ENCODE measurements at regions not wholly inside any gene's neighbourhood (a gene's known extent, or its start where the extent isn't known, plus 50 kb on each side); places are given as distances from the start of the nearest gene placed in this dataset.

DNA sequence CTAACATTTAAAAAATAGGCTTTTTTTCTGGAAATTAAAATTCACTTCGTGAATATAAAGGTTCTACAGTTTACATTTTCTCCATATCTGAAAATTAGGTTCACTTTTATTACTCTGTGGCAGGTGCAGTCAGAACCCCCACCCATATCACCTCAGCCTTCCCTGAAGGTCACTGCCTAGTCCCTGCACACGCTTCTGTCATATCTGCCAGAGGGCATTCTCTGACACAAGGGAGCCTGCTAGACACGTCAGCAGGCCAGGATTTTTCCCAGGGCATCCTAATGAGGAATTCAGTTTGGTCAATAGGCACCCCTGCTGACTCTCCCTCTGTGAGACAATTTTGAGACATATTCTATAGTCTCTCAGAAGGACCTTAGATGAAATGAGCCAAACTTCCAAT, 475.7 kb upstream of the PKDCC start:
- Histone ChIP-seq H3K4me3 (no peak overlapping the region), H3K27ac (no peak overlapping the region), H3K9me3 (no peaks in the 10 kb centered on the region), H4K20me1 (no peaks in the 10 kb centered on the region), H3K4me1 (no peaks in the 10 kb centered on the region), H3K36me3 (no peaks in the 10 kb centered on the region), H3K9ac (no peak overlapping the region), H3K4me2 (no peak overlapping the region), H3K27me3 (no peaks in the 10 kb centered on the region)
- no peak for TF ChIP-seq Cebpa-rat (IDR thresholded peaks at IDR 0.05)

DNA sequence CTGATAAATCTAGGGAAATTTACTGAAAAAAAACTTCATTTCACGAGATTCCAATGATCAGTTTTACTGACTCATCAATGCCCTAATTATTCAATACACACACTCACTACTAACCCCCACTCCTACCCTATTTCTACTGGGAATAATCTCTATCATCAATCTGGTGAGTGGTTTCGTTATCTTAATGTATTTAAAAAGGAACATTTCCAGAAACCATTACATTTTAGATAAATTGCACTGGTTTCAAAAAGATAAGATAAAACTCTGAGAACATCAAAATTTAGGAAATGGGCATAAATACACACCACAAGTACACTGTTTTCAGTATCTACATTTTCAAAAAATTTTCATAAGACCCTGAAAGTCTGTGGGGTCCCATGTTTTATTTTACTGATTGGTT, 471.4 kb upstream of the PKDCC start:
- H3K36me3 ChIP-seq: no peaks in the 10 kb centered on the region
- no peak overlapping the region for H3K4me3 ChIP-seq
- H4K20me1 ChIP-seq: no peaks in the 10 kb centered on the region
- no peak overlapping the region for H3K27ac ChIP-seq
- no peaks in the 10 kb centered on the region for H3K4me1 ChIP-seq
- H3K27me3 ChIP-seq: no peaks in the 10 kb centered on the region
- no peaks in the 10 kb centered on the region for H3K9me3 ChIP-seq
- no peak overlapping the region for H3K9ac ChIP-seq
- H3K4me2 ChIP-seq: no peak overlapping the region
- no peak for TF ChIP-seq Cebpa-rat (IDR thresholded peaks at IDR 0.05)

DNA sequence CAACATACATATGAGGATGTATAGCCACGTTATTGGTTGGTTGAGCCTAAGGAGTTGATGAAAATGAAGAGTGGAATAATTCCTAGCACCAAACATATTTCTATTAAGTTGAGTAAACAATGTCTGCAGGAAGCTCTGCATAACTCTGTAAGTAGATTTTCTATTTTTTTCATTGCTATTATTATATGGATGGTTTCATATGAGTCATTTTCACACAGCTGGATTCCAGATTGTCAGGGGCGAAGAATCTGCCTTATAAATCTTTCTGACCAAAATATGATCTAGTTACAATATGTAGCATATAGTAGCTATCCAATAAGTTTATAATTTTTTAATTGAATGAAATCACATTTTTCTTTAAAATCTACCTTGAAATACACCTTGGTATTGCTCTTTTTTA, 468.0 kb upstream of the PKDCC start:
- Histone ChIP-seq H3K4me3 (no peak overlapping the region), H3K9ac (no peak overlapping the region), H3K9me3 (peaks cover 5% of the 10 kb centered on the region; the same call in 1 of the 2 replicates), H3K27me3 (no peaks in the 10 kb centered on the region), H4K20me1 (no peaks in the 10 kb centered on the region), H3K4me2 (no peak overlapping the region), H3K4me1 (no peaks in the 10 kb centered on the region), H3K36me3 (no peaks in the 10 kb centered on the region), H3K27ac (no peak overlapping the region)
- TF ChIP-seq Cebpa-rat (IDR thresholded peaks at IDR 0.05): no peak

DNA sequence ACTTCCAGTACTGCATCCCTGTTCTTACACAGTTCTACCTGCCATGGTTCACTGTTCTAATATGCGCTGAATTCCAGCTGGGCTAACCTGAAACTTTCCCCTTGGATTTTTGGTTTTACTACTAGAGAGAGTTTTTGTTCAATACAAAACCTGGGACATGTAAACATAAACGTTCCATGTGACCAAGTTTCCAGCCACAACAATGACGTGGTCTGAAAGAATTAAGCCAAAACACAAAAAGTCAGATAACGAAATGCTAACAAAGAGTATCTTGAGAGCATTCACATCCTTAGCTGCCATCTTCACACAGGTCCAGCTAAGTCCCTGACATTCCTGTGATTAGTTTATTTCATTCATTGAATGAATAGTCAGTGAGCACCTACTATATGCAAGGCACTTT, 467.0 kb upstream of the PKDCC start:
- H3K27me3 ChIP-seq: no peaks in the 10 kb centered on the region
- H3K4me3 ChIP-seq: no peak overlapping the region
- no peaks in the 10 kb centered on the region for H3K36me3 ChIP-seq
- no peak overlapping the region for H3K4me2 ChIP-seq
- TF ChIP-seq Cebpa-rat (IDR thresholded peaks at IDR 0.05): no peak
- no peaks in the 10 kb centered on the region for H4K20me1 ChIP-seq
- no peak overlapping the region for H3K27ac ChIP-seq
- H3K4me1 ChIP-seq: no peaks in the 10 kb centered on the region
- H3K9ac ChIP-seq: no peak overlapping the region
- H3K9me3 ChIP-seq: peaks cover 7% of the 10 kb centered on the region; the same call in 1 of the 2 replicates

DNA sequence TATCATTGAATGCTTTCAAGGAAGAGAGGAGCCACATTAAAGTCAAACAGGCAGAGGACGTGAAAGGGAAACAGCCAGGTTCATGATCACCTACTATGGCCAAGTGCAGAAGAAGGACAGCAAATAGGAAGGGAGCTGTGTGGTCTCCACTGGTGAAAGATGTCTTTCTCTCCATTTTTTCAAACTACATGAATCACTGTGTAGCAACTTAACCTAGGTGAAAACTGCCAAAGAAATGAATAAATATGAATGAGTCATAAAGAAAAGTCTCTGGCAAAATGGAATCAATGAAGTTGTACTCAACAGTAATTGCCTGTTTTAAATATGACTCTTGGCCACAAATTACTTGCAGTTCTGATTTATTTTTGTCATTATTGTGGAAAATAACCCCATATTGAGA, 452.6 kb upstream of the PKDCC start:
- Histone ChIP-seq H3K4me3 (no peak overlapping the region), H3K9ac (no peak overlapping the region), H3K27ac (no peak overlapping the region), H3K4me2 (no peak overlapping the region), H3K9me3 (no peaks in the 10 kb centered on the region), H3K27me3 (no peaks in the 10 kb centered on the region), H3K36me3 (no peaks in the 10 kb centered on the region), H3K4me1 (no peaks in the 10 kb centered on the region), H4K20me1 (no peaks in the 10 kb centered on the region)
- TF ChIP-seq Cebpa-rat (IDR thresholded peaks at IDR 0.05): no peak

DNA sequence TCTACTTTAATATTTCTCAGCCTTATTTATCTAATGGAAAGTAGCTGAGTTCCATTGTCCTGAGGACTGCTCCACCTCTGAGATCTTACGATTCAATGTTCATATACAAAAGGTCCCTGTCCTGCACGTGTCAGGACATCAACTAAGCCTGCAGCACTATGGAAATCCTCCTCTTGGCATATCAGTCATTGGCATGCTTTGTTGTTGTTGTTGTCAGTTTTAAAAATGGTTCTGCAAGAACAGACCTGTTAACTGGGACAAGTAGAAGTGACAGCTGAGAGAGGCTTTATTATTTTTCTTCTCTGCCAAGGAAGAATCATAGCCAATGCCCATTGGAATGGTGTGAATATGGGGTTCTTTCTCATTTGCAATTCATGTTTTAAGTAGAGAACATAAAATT, 450.1 kb upstream of the PKDCC start:
- H3K27me3 ChIP-seq: no peaks in the 10 kb centered on the region
- no peaks in the 10 kb centered on the region for H3K4me1 ChIP-seq
- H3K4me2 ChIP-seq: no peak overlapping the region
- H3K9ac ChIP-seq: no peak overlapping the region
- H3K36me3 ChIP-seq: no peaks in the 10 kb centered on the region
- H3K27ac ChIP-seq: no peak overlapping the region
- no peaks in the 10 kb centered on the region for H3K9me3 ChIP-seq
- H3K4me3 ChIP-seq: no peak overlapping the region
- H4K20me1 ChIP-seq: no peaks in the 10 kb centered on the region
- TF ChIP-seq Cebpa-rat (IDR thresholded peaks at IDR 0.05): no peak

DNA sequence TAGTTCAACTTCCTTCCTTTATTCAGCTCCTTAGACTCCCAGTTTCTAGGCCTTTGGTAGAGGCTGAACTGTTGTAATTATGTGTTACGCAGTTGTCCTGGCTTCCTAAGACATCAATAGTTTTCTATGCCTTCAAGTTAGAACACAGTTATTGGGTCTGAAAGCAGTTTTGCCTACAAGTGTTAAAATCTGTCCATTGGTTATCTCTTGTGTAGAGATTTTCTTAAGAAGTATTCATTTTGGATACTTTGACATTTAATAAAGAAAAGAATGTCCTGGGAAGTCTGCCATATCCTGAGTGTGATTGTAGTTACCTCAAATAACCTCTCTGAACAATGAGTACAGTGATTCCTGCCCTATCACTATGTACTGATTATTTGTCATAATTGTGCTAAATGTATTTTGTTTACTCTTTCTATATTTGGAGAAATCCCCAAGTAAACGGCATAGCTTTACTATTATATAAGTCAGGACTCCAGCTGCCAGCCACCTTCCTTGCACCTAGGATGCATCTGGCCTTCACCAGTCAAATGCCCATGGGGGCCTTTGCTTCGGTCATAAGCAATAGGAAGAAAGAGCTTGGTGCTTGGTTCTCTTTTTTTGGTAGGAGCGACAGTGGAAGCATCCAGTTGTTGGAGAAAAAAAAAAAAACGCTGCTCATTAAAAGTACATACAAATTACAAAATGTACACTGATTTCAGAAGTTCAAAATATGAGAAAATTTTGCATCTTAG, 449.5 kb upstream of the PKDCC start:
- H3K4me3 ChIP-seq: no peak overlapping the region
- H3K27ac ChIP-seq: no peak overlapping the region
- no peaks in the 10 kb centered on the region for H4K20me1 ChIP-seq
- no peaks in the 10 kb centered on the region for H3K4me1 ChIP-seq
- no peaks in the 10 kb centered on the region for H3K27me3 ChIP-seq
- no peaks in the 10 kb centered on the region for H3K36me3 ChIP-seq
- no peak overlapping the region for H3K4me2 ChIP-seq
- H3K9ac ChIP-seq: no peak overlapping the region
- no peaks in the 10 kb centered on the region for H3K9me3 ChIP-seq
- TF ChIP-seq Cebpa-rat (IDR thresholded peaks at IDR 0.05): no peak

DNA sequence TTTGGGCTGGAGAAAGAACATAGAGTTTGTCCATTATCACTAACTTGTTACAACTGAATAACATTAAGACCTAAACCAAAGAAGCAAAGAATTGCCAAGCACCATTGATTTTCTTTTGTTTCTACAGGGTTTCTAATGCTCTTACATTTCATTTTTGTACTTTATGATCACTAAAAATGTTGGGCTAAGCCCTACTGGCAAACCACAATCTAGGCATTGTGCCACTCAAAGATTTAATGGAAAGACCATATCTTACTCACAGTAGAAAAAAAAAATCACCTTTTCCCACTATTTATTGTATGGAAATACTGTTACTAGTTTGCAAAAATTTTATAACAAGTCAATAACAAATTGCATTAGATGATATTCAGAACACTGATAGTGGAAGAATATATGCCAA, 447.4 kb upstream of the PKDCC start:
- Histone ChIP-seq H3K27me3 (no peaks in the 10 kb centered on the region), H3K4me2 (no peak overlapping the region), H3K4me3 (no peak overlapping the region), H3K27ac (no peak overlapping the region), H3K4me1 (no peaks in the 10 kb centered on the region), H4K20me1 (no peaks in the 10 kb centered on the region), H3K9me3 (no peaks in the 10 kb centered on the region), H3K9ac (no peak overlapping the region), H3K36me3 (no peaks in the 10 kb centered on the region)
- TF ChIP-seq Cebpa-rat (IDR thresholded peaks at IDR 0.05): no peak

DNA sequence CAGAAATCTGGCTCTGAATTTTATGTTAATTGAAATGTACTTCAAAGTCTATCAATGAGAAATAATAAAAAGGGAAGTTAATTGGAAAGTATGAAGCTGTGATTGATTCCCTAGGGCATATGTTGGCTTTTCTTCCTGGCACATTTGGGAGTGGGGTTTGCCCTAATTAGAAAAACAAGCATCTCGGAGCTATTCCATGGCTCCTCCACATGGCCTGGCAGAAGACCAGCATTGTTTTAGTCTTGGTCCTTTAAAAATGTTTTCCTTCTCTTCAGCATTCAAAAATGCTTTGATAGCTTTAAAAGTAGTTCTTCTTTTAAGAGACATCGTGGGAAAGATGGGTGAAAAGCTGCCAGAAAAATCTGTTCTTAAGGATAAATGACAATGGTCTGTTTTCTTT, 445.5 kb upstream of the PKDCC start:
- Histone ChIP-seq H3K9me3 (no peaks in the 10 kb centered on the region), H3K36me3 (no peaks in the 10 kb centered on the region), H3K27ac (no peak overlapping the region), H3K4me2 (no peak overlapping the region), H3K4me1 (no peaks in the 10 kb centered on the region), H4K20me1 (no peaks in the 10 kb centered on the region), H3K27me3 (no peaks in the 10 kb centered on the region), H3K4me3 (no peak overlapping the region), H3K9ac (no peak overlapping the region)
- TF ChIP-seq Cebpa-rat (IDR thresholded peaks at IDR 0.05): no peak

DNA sequence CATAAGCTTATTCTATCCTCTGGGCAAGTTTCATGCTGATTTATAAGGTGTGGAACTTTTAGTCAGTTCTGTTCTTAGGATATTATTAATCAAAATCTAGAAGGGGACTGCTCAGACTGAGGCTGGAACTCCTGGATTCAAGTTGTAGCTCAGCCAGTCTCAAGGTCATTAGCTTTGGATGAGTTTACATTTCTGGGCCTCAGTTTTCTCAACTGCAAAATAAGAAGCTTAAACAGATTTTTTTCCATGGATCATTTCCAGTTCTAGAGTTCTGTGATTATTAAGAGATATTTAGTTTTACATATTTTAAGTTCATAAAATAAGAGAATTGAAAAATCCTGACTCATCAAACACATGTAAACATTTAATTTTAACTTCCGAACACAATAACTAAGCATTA, 442.5 kb upstream of the PKDCC start:
- TF ChIP-seq Cebpa-rat (IDR thresholded peaks at IDR 0.05): no peak
- H3K27ac ChIP-seq: no peak overlapping the region
- no peaks in the 10 kb centered on the region for H4K20me1 ChIP-seq
- no peaks in the 10 kb centered on the region for H3K36me3 ChIP-seq
- H3K4me3 ChIP-seq: no peak overlapping the region
- H3K27me3 ChIP-seq: no peaks in the 10 kb centered on the region
- no peaks in the 10 kb centered on the region for H3K4me1 ChIP-seq
- no peak overlapping the region for H3K9ac ChIP-seq
- H3K9me3 ChIP-seq: no peaks in the 10 kb centered on the region
- no peak overlapping the region for H3K4me2 ChIP-seq

DNA sequence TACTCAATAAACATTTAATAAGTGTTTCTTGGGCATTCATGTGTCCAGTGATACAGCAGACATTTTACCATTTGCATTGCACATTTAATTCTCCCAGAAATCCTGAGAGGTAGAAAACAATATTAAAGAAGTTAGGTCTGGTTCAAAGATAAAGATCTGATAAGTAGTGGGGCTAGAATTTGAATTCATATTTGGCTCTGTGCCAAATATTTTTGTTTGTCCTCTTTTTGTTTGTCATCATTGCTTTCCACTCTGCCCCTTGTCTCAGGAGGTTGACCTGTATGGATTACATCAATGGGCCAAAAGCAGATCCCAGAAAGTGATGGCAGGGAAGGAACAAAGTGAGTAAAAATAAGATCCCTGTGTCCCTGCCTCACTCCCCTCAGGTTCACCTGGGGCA, 441.9 kb upstream of the PKDCC start:
- H3K36me3 ChIP-seq: no peaks in the 10 kb centered on the region
- H3K4me3 ChIP-seq: no peak overlapping the region
- no peak overlapping the region for H3K27ac ChIP-seq
- H4K20me1 ChIP-seq: no peaks in the 10 kb centered on the region
- no peaks in the 10 kb centered on the region for H3K9me3 ChIP-seq
- H3K27me3 ChIP-seq: no peaks in the 10 kb centered on the region
- H3K9ac ChIP-seq: no peak overlapping the region
- H3K4me2 ChIP-seq: no peak overlapping the region
- TF ChIP-seq Cebpa-rat (IDR thresholded peaks at IDR 0.05): no peak
- no peaks in the 10 kb centered on the region for H3K4me1 ChIP-seq
